Activated CD4-positive, alpha-beta T cell treated with anti-CD3 and anti-CD28 coated beads, Interleukin-2, amount 10 ng/mL, durations not matched to agents 7 days and 5 days (primary cell): ENCODE measurements at regions not wholly inside any gene's neighbourhood (a gene's known extent, or its start where the extent isn't known, plus 50 kb on each side); places are given as distances from the start of the nearest gene placed in this dataset.
A peak's percentile ranks its signal among the peaks of the same experiment; 100 is the strongest.

ENCODE experiments used
- CTCF ChIA-PET: fragments of 350-600 bp; sonication (Branson Sonifier 250); formaldehyde crosslinking; loops from one replicate; lab custom pipeline; 2021; ENCODE audit warnings: antibody characterized with exemption; lab: Charles Lee
- POLR2A ChIA-PET: fragments of 350-600 bp; sonication (Branson Sonifier 250); formaldehyde crosslinking; loops from one replicate; lab custom pipeline; 2021; ENCODE audit warnings: antibody characterized with exemption; lab: Charles Lee
- DNase-seq: peaks from one replicate; pipeline ENCODE4 v3.0.0-alpha.2; 2020
- H3K27ac Mint-ChIP-seq: one replicate; pipeline ENCODE4 v1.8.0; 2021; ENCODE audit warnings: mild to moderate bottlenecking, moderate library complexity, mixed read lengths
- H3K27me3 Mint-ChIP-seq: one replicate; pipeline ENCODE4 v1.8.0; 2021; ENCODE audit warnings: mixed read lengths
- H3K36me3 Mint-ChIP-seq: one replicate; pipeline ENCODE4 v1.8.0; 2021; ENCODE audit warnings: low read depth, mixed read lengths
- H3K4me1 Mint-ChIP-seq: one replicate; pipeline ENCODE4 v1.8.0; 2021; ENCODE audit warnings: mixed read lengths
- H3K4me3 Mint-ChIP-seq: one replicate; pipeline ENCODE4 v1.8.0; 2021; ENCODE audit warnings: mild to moderate bottlenecking, moderate library complexity, mixed read lengths
- H3K9me3 Mint-ChIP-seq: one replicate; pipeline ENCODE4 v1.8.0; 2021; ENCODE audit warnings: mixed read lengths

GRCh38 chr1:22267413-22268175, 124.7 kb upstream of the WNT4 start:
- H3K27me3 Mint-ChIP-seq, result no peaks in the 10 kb centered on the region
- no peak overlapping the region for H3K27ac Mint-ChIP-seq
- no peaks in the 10 kb centered on the region for H3K4me1 Mint-ChIP-seq
- no peak for DNase-seq
- ChIA-PET CTCF (no interaction called here), POLR2A (no interaction called here)
- H3K9me3 Mint-ChIP-seq, result no peaks in the 10 kb centered on the region
- no peaks in the 10 kb centered on the region for H3K36me3 Mint-ChIP-seq
- no peak overlapping the region for H3K4me3 Mint-ChIP-seq

- H3K4me1 Mint-ChIP-seq, result no peaks in the 10 kb centered on the region
- no peak for DNase-seq
- H3K27me3 Mint-ChIP-seq, result no peaks in the 10 kb centered on the region
- no peak overlapping the region for H3K4me3 Mint-ChIP-seq
- CTCF ChIA-PET, result no interaction called here
- POLR2A ChIA-PET, result no interaction called here
- H3K27ac Mint-ChIP-seq, result no peak overlapping the region
- H3K9me3 Mint-ChIP-seq, result no peaks in the 10 kb centered on the region
- no peaks in the 10 kb centered on the region for H3K36me3 Mint-ChIP-seq
These were observed 125.4 kb upstream of the WNT4 start for GRCh38 chr1:22268327-22268726.

- DNase-seq, result no peak
- H3K9me3 Mint-ChIP-seq, result no peaks in the 10 kb centered on the region
- H3K4me1 Mint-ChIP-seq, result no peaks in the 10 kb centered on the region
- ChIA-PET POLR2A (no interaction called here), CTCF (interaction anchor here (0.7 kb wide), 1 partner anchor 39 kb away, joined by 4 read pairs; no protein-coding TSS in a partner anchor)
- no peaks in the 10 kb centered on the region for H3K36me3 Mint-ChIP-seq
- no peaks in the 10 kb centered on the region for H3K27me3 Mint-ChIP-seq
- no peak overlapping the region for H3K4me3 Mint-ChIP-seq
- no peak overlapping the region for H3K27ac Mint-ChIP-seq
These were observed 129.2 kb upstream of the WNT4 start for GRCh38 chr1:22271847-22272801.

GRCh38 chr1:22273686-22274681, 131.1 kb upstream of the WNT4 start:
- Mint-ChIP-seq H3K9me3 (no peaks in the 10 kb centered on the region), H3K27me3 (no peaks in the 10 kb centered on the region), H3K4me1 (no peaks in the 10 kb centered on the region), H3K27ac (no peak overlapping the region), H3K36me3 (no peaks in the 10 kb centered on the region), H3K4me3 (no peak overlapping the region)
- ChIA-PET POLR2A (no interaction called here), CTCF (no interaction called here)
- no peak for DNase-seq

- POLR2A ChIA-PET, result no interaction called here
- Mint-ChIP-seq H3K36me3 (no peaks in the 10 kb centered on the region), H3K4me3 (no peak overlapping the region), H3K27ac (no peak overlapping the region), H3K27me3 (no peaks in the 10 kb centered on the region), H3K4me1 (no peaks in the 10 kb centered on the region), H3K9me3 (no peaks in the 10 kb centered on the region)
- DNase-seq, result no peak
- CTCF ChIA-PET, result interaction anchor here (0.6 to 1.3 kb wide), 3 partner anchors 37 to 730 kb away, joined by 3 to 4 read pairs (median 3); no protein-coding TSS in a partner anchor
These were observed 132.3 kb upstream of the WNT4 start for GRCh38 chr1:22275167-22275566.

GRCh38 chr1:22275626-22276395, 132.9 kb upstream of the WNT4 start:
- ChIA-PET CTCF (interaction anchor here (0.6 to 1.3 kb wide), 3 partner anchors 36 to 730 kb away, joined by 3 to 4 read pairs (median 3); no protein-coding TSS in a partner anchor), POLR2A (no interaction called here)
- H3K4me3 Mint-ChIP-seq, result no peak overlapping the region

GRCh38 chr1:22276396-22276748, 133.5 kb upstream of the WNT4 start:
- POLR2A ChIA-PET, result no interaction called here
- CTCF ChIA-PET, result no interaction called here
- Mint-ChIP-seq H3K4me3 (no peak overlapping the region), H3K9me3 (no peaks in the 10 kb centered on the region), H3K36me3 (no peaks in the 10 kb centered on the region), H3K27ac (no peak overlapping the region), H3K4me1 (no peaks in the 10 kb centered on the region), H3K27me3 (peaks cover under 1% of the 10 kb centered on the region)
- no peak for DNase-seq

More at GRCh38 chr1:22275626-22276395, 132.9 kb upstream of the WNT4 start:
- Mint-ChIP-seq H3K9me3 (no peaks in the 10 kb centered on the region), H3K4me1 (no peaks in the 10 kb centered on the region), H3K27ac (no peak overlapping the region), H3K27me3 (no peaks in the 10 kb centered on the region), H3K36me3 (no peaks in the 10 kb centered on the region)
- DNase-seq, result peak; percentile 27

GRCh38 chr1:22277662-22278061, 134.8 kb upstream of the WNT4 start:
- Mint-ChIP-seq H3K27me3 (peaks cover 2% of the 10 kb centered on the region), H3K9me3 (no peaks in the 10 kb centered on the region), H3K4me1 (no peaks in the 10 kb centered on the region), H3K4me3 (no peak overlapping the region), H3K36me3 (no peaks in the 10 kb centered on the region), H3K27ac (no peak overlapping the region)
- no peak for DNase-seq
- ChIA-PET CTCF (no interaction called here), POLR2A (no interaction called here)

GRCh38 chr1:22279735-22280134, 136.8 kb upstream of the WNT4 start:
- Mint-ChIP-seq H3K27me3 (peaks cover 2% of the 10 kb centered on the region), H3K27ac (no peak overlapping the region), H3K4me1 (no peaks in the 10 kb centered on the region), H3K9me3 (no peaks in the 10 kb centered on the region), H3K36me3 (no peaks in the 10 kb centered on the region), H3K4me3 (no peak overlapping the region)
- no peak for DNase-seq
- POLR2A ChIA-PET, result no interaction called here
- CTCF ChIA-PET, result no interaction called here

GRCh38 chr1:22280526-22280925, 137.6 kb upstream of the WNT4 start:
- H3K4me1 Mint-ChIP-seq, result no peaks in the 10 kb centered on the region
- no peaks in the 10 kb centered on the region for H3K36me3 Mint-ChIP-seq
- no peak for DNase-seq
- H3K27me3 Mint-ChIP-seq, result peaks cover 2% of the 10 kb centered on the region
- no peak overlapping the region for H3K27ac Mint-ChIP-seq
- no peak overlapping the region for H3K4me3 Mint-ChIP-seq
- no peaks in the 10 kb centered on the region for H3K9me3 Mint-ChIP-seq
- ChIA-PET POLR2A (no interaction called here), CTCF (no interaction called here)

GRCh38 chr1:22281521-22282363, 138.8 kb upstream of the WNT4 start:
- H3K9me3 Mint-ChIP-seq, result no peaks in the 10 kb centered on the region
- no peak overlapping the region for H3K4me3 Mint-ChIP-seq
- H3K27me3 Mint-ChIP-seq, result peaks cover 2% of the 10 kb centered on the region
- no peaks in the 10 kb centered on the region for H3K4me1 Mint-ChIP-seq
- no peak overlapping the region for H3K27ac Mint-ChIP-seq
- no peak for DNase-seq
- no peaks in the 10 kb centered on the region for H3K36me3 Mint-ChIP-seq
- ChIA-PET POLR2A (no interaction called here), CTCF (no interaction called here)
